IPS DF 4.7 (cell line): ENCODE measurements at regions not wholly inside any gene's neighbourhood (a gene's known extent, or its start where the extent isn't known, plus 50 kb on each side); places are given as distances from the start of the nearest gene placed in this dataset.
"Not testable (repeated sequence)": the region's sequence is repeated elsewhere in the genome, so short reads cannot be mapped to it uniquely, and the experiment has no call there.

Experiments used
- DNase-seq: peaks from one replicate; pipeline ENCODE4 v3.0.0-alpha.2; 2013; ENCODE audit warnings: low spot score; ENCODE audit errors: extremely low read depth

DNA sequence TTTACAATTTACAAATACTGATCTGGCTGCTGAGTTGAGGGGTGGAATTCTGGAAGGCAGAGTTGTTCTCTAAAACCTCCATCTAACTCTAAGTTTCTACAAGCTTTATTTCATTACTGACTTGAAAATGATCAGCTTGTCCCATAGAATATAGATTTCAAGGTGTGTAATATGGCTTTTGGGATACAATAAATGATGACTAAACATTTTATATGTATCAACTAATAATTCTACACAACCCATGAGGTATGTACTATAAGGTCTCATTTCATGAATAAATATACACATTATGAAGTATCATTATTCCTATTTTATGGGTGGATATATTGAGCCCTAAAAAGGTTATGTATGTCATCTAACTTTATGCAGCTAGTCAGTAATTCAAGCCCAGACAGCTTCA lies 1214.3 kb upstream of the SORCS1 start:
- no peak for DNase-seq

DNA sequence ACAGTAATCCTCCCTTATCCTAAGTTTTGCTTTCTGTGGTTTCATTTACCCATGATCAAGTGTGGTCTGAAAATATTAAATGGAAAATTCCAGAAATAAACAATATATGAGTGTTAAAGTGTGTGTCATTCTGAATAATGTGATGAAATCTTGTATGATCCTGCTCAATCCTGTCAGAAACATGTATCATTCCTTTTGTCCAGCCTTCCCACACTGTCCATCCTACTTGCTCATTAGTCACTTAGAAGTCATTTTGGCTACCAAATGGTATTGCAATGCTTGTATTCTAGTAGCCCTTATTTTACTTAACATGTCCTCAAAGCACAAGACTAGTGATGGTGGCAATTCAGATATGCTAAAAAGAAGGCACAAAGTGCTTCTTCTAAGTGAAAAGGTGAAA lies 1211.2 kb upstream of the SORCS1 start:
- no peak for DNase-seq

DNA sequence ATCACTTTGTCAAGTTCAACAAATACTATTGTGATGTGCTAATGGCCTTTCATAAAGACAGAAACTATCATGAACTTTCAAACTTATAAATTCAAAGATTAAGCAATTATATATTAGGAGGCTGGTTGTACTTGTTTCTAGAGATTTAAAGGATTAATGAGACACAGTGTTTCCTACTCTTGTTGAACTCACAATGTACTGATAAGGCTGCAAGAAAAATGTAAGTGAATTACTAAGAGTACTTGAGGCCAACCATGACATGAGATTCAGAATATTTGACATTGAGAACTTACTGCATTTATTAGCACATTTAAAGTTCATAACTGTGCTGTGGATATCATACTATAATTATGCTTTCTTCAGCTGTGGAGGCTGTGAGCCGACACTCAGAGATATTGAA lies 1210.5 kb upstream of the SORCS1 start:
- no peak for DNase-seq

DNA sequence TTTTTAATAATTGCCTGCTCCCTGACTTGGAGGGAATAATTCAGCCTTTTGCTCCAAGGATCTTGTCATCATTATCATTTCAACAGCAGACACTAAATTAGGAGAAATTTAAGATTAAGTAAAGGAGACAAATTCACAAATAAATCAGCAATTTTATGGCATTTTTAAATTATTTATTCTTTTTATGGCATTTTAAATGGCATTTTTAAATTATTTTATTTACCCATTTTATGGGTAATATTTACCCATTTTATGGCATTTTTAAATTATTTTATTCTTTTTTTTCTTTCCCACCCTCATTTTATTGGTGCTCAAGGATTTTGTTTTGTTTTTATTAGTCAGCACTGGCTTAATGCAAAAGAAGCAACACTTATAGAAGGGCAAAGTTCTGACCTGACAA lies 1201.0 kb upstream of the SORCS1 start:
- DNase-seq, result no peak

DNA sequence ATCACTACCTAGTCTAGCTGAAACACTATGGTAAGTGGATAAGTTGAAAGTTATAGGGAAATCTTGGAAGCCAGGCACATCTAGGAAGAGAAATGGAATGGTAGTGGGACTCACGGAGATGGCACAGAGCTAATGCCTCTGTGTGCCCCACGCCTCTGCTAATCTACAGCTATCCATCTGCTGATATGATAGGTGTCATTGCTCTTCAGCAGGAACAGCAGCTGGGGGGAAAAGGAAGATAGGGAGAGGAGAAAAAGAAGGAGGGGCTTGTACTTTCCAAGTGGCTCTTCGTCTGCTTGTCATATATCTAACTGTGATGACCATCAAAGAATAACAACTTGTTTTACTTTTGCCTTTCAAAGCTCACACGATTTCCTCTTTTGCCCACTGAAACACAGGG lies 1199.1 kb upstream of the SORCS1 start:
- no peak for DNase-seq

DNA sequence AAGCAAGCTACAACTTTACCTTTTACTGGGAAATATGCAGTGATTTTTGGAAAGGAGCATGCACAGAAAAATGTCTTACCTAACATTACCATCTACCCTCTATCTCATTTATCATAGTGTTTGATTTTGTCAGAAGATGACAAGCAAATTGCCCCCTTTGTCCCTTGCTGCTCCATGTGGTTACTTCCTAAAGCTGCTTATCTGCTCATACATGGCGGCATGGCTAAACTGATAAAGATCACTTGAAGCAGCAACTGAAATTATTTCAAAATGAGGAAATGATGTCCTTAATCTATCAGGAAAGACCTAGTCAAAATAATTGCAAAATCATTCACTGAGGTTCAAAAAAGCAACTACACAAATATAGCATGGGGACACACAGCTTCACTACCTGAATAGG lies 1198.5 kb upstream of the SORCS1 start:
- no peak for DNase-seq

DNA sequence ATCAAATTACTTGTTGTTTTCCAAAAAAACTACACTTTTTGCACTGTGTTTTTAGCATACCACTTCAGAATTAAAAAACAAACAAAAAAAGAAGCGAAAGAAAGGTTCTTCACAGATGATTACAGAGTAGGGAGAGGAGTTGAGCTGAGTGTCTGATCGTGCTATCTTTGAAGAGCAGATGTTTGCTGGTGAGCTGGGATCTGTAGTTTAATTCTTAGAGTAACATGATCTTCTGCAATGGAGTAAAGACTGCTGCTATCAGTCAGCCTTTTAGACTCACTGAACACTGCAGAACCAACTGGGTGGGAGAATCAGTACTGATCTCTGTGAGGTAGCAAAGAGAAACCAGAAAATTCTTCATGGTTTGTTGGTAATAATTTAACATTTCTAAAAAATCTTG lies 1197.8 kb upstream of the SORCS1 start:
- DNase-seq, result no peak

DNA sequence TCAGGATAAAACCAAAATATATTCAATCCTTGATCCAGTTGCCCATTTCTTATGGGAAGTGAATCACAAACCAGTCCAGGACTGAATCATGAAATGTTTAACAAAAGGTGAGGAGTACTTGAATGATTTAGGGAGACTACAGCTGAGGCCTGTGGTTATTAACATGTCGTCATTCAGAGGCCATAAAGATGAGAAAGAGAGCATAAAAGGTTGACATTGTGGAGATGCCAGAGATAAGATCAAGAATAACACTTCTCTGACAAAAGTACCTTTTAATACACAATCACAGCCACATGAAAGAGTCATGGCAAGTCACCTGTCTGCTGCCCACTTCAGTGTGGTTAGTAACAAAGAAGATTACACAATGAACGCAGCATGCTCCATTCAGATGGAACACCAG lies 1195.7 kb upstream of the SORCS1 start:
- DNase-seq, result no peak

DNA sequence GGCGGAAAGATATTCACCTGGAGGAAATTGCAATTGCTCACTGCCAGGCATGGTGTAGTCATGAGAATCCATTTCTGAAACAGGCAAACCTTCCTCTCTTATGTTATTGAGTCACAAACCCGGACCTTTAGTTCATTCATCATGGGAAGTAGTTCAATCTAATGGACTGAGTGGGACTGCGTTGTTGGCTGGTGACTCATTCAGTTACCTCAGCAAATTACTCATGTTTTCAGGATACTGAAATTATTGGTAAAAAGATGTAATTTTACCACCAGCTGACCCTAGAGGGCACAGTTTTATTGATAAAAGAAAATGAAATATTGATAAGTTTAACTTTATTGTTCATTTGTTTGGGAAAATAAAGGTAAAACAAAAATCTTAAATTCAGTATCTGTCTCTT lies 1194.4 kb upstream of the SORCS1 start:
- no peak for DNase-seq

DNA sequence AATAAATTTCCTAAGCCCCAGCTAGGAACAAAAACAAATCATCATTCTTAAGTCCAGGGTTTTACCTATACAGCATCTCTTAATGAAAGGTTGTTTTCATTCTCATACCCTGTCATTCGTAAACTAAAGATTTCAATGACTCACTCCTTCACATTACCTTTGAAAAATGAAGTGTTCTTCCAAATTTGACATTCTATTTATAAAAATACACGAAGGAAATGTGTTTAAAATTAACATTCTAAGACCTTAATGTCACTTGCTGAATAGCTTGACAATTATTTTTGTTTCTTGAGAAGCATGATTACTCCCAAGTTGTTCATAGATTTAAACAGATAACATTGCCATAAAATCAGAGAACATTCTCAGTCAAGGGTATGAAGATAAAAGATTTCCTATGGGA lies 1188.3 kb upstream of the SORCS1 start:
- DNase-seq, result no peak

DNA sequence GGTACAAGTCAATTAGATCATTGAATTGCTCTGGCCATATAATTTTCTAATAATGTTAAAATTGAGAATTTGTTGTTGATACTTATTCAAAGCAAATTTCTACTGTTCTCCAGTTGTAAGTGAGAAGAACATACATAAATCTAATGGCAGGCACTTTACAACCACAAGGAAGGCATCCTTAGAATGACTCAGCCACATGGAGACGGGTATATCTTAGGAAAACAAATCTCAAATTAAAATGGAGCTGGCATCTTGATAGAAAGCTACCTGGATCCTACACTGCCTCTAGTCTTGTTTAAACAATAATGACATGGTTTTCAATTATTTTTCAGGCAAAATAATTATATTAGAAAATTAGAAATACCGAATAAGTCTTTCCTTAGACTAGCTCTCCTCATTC lies 1183.7 kb upstream of the SORCS1 start:
- no peak for DNase-seq

DNA sequence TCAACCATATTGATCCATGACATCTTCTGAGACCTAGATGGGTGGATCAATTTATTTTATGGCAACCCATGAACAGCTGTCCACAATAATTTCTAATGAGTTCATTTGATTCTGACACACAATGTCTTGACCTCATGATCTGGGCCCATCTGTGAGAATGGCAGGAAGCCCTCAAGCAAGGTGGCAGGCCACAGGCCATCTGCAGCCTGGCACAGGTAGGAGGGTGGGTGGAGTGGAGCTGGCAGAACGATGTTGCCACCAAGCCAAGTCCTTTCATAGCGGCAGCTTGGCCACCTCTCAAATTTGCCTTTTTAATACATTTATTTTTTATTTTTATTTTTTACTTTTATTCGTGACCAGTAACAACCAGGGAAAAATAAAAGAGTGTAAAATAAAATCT lies 1181.6 kb upstream of the SORCS1 start:
- DNase-seq, result no peak

DNA sequence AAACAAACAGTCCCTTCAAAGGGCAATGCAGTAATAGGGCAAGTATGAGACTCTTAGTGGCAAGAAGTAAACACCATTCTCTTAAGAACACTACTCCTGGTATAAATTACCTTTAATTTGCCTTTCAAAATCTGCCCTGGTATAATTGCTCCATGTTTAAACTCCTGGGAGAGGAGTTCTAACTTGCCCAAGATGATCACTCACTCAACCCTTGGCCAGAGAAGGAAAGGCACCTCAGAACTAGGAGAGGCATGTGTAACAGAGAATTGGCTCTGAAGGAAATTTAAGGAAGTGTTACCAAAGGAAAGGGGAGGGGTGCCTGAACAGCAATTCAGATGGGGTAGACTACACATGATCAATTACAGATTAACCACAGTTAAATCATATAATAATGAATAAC lies 1173.6 kb upstream of the SORCS1 start:
- no peak for DNase-seq

DNA sequence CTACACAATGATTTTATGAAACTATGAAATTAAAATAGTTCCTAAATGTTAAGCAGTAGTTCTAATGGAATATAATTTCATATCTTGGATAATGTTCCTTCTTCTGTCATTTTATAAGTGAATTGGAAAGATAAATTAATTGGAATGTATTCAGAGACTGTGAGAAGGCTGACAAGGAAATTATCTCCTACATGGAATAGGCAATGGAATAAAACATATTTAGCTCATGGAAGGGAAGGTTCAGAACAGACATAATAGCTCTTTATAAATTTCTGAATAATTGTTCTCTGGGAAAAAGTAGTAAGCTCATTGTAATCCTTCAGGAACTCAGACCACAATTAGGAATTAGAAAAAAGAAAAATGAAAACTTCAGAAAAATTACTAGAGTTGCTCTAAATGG lies 1172.3 kb upstream of the SORCS1 start:
- no peak for DNase-seq

DNA sequence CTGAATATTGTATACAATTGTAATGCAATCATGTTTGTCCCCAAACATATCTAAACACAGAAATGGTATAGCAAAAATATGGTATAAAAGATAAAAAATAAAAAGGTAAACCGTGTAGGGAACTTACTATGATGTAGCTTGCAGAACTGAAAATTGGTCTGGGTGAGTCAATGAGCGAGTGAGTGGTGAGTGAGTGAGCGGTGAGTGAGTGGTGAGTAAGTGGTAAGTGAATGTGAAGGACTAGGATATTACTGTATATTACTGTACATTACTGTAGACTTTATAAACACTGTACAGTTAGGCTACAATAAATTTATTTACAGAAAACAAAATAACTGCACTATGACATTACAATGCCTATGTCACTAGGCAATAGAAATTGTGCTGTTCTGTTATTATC lies 1163.2 kb upstream of the SORCS1 start:
- DNase-seq, result no peak

DNA sequence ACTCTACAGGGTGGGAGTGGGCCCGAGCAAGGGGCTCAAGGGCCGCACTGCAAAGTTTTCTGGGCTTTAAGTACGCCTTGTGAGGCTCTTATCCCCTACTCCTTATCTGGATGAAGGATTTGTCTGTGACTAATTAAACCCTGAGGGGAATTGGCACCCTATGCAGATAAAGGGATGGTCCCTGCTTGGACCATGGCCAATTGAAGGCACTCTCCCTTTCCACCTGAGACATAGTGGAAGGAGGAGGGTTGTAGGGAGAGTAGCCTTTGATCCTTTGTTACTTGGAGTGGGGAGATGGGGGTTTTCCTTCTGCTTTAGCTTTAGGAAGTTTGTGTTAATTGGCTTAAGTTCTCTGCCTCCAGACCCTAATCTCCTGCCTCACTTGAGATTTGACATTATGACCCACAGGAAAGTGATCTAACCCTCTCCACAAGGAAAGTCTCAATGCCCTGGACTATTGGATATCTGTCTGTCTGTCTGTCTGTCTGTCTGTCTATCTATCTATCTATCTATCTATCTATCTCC lies 1158.8 kb upstream of the SORCS1 start:
- no peak for DNase-seq

DNA sequence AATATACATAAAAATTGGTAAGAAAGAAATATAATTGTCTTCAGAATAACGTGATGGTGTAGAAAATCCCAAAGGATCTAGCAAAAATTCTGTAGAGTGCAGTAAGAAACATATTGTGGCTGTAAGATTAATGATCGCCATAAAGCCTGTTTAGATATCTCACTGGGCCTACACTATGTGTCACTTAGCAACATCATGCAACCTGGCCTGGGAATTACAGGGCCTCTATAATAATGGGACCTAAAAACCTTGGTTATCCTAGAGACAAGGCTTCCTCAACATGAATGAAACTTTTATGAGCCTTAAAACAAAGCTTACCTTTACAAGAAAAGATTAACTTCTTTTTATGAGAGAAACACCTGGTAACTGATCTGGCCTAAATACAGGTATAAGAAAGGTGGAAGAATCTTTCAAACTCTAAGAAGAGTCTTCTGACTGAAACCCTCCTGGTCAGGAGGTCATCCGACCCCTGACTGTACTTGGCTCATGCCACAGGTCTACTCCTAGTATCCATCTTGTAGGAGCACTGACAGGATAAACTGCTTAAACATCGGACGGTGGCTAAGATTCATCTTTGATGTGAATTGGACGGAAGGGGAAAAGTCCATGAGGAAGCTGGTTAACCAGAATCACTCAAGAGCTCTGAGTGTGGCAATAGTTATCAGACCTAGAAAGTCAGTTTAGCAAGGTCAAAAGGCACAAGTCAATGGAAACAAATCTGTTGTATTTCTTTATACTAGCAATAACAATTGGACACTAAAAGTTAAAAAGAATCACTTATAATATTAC lies 1155.1 kb upstream of the SORCS1 start:
- no peak for DNase-seq

DNA sequence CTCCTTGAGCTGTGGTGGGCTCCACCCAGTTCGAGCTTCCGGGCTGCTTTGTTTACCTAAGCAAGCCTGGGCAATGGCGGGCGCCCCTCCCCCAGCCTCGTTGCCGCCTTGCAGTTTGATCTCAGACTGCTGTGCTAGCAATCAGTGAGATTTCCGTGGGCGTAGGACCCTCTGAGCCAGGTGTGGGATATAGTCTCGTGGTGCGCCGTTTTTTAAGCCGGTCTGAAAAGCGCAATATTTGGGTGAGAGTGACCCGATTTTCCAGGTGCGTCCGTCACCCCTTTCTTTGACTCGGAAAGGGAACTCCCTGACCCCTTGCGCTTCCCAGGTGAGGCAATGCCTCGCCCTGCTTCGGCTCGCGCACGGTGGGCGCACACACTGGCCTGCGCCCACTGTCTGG lies 1151.1 kb upstream of the SORCS1 start:
- DNase-seq, result not testable (repeated sequence)

DNA sequence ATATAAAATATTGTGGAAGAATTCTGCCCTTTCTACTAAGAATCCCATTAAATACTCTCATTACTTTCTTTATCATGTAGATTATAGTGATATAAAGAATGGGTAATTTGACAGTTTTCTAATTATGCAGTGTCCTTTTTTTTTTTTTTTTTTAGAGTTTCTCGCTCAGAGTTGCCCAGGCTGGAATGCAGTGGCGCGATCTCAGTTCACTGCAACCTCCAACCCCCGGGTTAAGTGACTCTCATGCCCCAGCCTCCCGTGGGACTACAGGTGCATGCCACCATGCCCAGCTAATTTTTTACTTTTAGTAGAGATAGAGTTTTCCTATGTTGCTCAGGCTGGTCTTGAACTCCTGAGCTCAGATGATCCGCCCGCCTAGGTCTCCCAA lies 1143.4 kb upstream of the SORCS1 start:
- no peak for DNase-seq

DNA sequence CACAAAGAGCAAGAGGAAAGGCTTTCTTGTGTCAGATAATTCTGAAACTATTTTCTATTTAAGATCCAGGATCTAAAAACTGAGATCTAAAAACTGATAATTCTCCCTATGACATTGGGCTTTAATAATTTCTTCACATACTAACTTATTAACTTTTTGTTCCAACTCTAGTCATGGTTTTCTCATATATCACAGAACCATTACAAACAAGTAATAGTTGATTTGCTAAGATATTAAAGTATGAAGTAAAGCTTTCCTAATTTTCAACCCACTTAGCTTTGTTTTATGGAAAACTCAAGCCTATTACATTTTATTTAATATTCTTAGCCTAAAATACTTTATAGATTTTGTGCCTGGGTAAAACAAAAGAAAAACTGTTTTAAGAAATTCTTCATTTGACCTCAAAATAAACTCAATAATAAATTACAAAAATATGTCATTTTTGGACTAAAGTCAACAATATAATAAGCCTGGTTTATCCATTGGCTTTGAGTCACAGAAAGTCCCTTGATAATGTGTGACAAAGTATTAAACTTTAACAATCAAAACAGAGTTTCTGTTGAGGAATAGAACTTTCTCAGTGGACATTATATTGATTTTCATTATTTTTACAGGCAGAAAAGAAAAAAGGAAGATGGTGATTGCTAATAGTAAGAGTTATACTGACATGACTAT lies 1142.9 kb upstream of the SORCS1 start:
- no peak for DNase-seq

DNA sequence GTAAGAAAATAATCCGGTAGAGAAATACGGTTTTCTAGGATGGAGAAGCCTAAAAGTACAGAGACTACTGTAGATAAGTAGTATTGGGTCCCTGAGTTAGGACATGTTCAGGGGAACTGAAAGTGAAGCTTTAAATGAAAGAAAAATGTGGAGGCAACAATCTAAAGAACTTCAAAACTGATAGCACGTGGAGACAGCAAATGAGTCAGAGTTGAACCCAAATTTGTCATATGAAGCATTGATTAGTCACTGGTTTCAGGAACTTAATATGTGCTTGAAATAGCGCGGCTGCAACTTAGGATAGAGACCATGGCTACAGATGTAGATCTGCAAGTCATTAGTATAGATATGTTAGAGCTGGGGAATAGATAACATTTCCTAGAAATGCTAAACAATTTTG lies 1138.6 kb upstream of the SORCS1 start:
- no peak for DNase-seq

DNA sequence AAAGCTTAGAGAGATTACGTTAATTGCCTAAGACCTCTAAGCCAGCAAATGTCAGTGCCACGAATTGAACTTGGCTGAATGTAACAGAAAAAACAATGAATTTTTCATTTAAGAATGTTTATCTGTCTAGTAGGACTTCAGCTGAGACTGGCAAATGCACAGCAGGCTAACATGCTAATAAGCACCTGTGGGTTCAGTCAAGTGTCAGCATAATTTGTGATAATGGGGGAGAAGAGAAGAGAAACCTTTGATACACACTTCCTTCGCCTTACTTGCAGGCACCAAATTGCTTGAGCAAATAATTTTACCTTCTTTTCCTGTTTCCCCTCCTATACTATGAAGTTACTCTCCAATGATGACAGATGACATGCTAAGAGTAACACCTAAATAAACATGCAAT lies 1136.5 kb upstream of the SORCS1 start:
- no peak for DNase-seq

DNA sequence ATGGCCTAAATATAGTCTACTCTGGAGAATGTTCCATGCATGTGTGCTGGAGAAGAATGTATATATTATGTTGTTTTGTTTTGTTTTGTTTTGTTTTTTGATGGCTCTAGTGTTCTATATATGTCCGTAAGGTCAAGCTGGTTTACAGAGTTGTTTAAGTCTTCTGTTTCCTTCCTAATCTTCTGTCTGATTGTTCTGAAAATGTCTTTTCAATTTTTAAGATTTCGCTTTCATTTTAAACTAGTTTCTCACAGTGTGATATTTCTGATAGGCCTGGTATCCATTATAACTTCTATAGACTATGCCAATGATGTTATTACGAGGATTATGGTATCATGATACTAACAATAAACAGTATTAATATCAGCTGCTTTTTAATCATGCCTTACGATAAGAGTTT lies 1126.3 kb upstream of the SORCS1 start:
- no peak for DNase-seq
